Endothelial cell (in vitro differentiated cells): ENCODE measurements at regions not wholly inside any gene's neighbourhood (a gene's known extent, or its start where the extent isn't known, plus 50 kb on each side); places are given as distances from the start of the nearest gene placed in this dataset.

Experiments used
- DNase-seq: peaks from one replicate; pipeline ENCODE4 v3.0.0; 2021; ENCODE audit warnings: low spot score
- H3K27ac Mint-ChIP-seq: one replicate; pipeline ENCODE4 v1.8.0; 2021; ENCODE audit warnings: mixed read lengths, inconsistent platforms; ENCODE audit not compliant: unreplicated experiment
- H3K27me3 Mint-ChIP-seq: one replicate; pipeline ENCODE4 v1.8.0; 2021; ENCODE audit warnings: mild to moderate bottlenecking, moderate library complexity, mixed read lengths, inconsistent platforms; ENCODE audit not compliant: unreplicated experiment
- H3K36me3 Mint-ChIP-seq: one replicate; pipeline ENCODE4 v1.8.0; 2021; ENCODE audit warnings: mild to moderate bottlenecking, low read depth, mixed read lengths, inconsistent platforms; ENCODE audit not compliant: unreplicated experiment
- H3K4me1 Mint-ChIP-seq: one replicate; pipeline ENCODE4 v1.8.0; 2021; ENCODE audit warnings: mild to moderate bottlenecking, mixed read lengths, inconsistent platforms; ENCODE audit not compliant: unreplicated experiment
- H3K4me3 Mint-ChIP-seq: one replicate; pipeline ENCODE4 v1.8.0; 2021; ENCODE audit warnings: mild to moderate bottlenecking, mixed read lengths, inconsistent platforms; ENCODE audit not compliant: unreplicated experiment
- H3K9me3 Mint-ChIP-seq: one replicate; pipeline ENCODE4 v1.8.0; 2021; ENCODE audit warnings: mixed read lengths, inconsistent platforms; ENCODE audit not compliant: unreplicated experiment
- TF ChIP-seq, protein P1 (sequence below): fragments of 200-600 bp; sonication (generic); IDR thresholded peaks from one replicate; pipeline ENCODE4 v1.5.0; 2021; ENCODE audit warnings: antibody characterized with exemption; ENCODE audit not compliant: unreplicated experiment

GRCh38 chr16:86071611-86072240 is 172.8 kb downstream of the IRF8 start:
- Mint-ChIP-seq H3K4me1 (peaks cover 29% of the 10 kb centered on the region), H3K4me3 (no peak overlapping the region), H3K27me3 (peaks cover 7% of the 10 kb centered on the region), H3K36me3 (no peaks in the 10 kb centered on the region), H3K9me3 (no peaks in the 10 kb centered on the region), H3K27ac (no peak overlapping the region)
- TF ChIP-seq, protein P1, sequence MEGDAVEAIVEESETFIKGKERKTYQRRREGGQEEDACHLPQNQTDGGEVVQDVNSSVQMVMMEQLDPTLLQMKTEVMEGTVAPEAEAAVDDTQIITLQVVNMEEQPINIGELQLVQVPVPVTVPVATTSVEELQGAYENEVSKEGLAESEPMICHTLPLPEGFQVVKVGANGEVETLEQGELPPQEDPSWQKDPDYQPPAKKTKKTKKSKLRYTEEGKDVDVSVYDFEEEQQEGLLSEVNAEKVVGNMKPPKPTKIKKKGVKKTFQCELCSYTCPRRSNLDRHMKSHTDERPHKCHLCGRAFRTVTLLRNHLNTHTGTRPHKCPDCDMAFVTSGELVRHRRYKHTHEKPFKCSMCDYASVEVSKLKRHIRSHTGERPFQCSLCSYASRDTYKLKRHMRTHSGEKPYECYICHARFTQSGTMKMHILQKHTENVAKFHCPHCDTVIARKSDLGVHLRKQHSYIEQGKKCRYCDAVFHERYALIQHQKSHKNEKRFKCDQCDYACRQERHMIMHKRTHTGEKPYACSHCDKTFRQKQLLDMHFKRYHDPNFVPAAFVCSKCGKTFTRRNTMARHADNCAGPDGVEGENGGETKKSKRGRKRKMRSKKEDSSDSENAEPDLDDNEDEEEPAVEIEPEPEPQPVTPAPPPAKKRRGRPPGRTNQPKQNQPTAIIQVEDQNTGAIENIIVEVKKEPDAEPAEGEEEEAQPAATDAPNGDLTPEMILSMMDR: no peak
- no peak for DNase-seq

- no peaks in the 10 kb centered on the region for H3K9me3 Mint-ChIP-seq
These were observed 173.6 kb downstream of the IRF8 start for GRCh38 chr16:86072328-86073102.

DNA sequence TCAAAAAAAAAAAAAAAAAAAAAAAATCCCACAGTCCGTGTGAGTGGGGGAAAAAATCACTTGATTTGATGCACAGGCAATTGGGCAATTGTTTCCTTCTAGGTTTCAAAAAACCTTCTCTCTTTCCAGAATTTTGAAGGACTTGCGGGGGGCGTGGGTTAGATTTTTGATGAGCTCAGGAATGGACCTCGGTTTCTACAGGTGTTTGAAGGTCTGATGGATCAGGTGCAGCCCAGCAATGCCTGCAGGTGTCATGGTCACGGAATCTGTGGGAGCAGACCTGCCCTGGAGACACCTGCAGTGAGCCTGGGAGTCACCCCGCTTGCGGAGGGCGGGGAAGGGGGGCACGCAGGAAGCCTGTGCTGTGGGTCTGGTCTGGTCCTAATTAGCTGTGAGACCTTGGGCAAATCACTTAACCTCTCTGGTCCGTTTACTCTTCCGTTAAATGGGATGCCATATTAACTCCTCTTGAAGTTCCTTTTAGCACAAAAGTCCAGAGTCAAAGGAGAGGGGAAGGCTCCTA is 174.2 kb downstream of the IRF8 start:
- no peak overlapping the region for H3K4me3 Mint-ChIP-seq
- H3K9me3 Mint-ChIP-seq: no peaks in the 10 kb centered on the region
- TF ChIP-seq, protein P1: no peak
- no peak for DNase-seq
- H3K4me1 Mint-ChIP-seq: peaks cover 29% of the 10 kb centered on the region
- H3K27ac Mint-ChIP-seq: no peak overlapping the region
- H3K27me3 Mint-ChIP-seq: peaks cover 11% of the 10 kb centered on the region
- no peaks in the 10 kb centered on the region for H3K36me3 Mint-ChIP-seq

More at GRCh38 chr16:86072328-86073102, 173.6 kb downstream of the IRF8 start:
- peak; percentile 82 for DNase-seq
- TF ChIP-seq, protein P1: peak; percentile 87
- H3K4me3 Mint-ChIP-seq: no peak overlapping the region
- H3K27ac Mint-ChIP-seq: no peak overlapping the region
- H3K27me3 Mint-ChIP-seq: peaks cover 10% of the 10 kb centered on the region
- peaks cover 29% of the 10 kb centered on the region for H3K4me1 Mint-ChIP-seq
- H3K36me3 Mint-ChIP-seq: no peaks in the 10 kb centered on the region

DNA sequence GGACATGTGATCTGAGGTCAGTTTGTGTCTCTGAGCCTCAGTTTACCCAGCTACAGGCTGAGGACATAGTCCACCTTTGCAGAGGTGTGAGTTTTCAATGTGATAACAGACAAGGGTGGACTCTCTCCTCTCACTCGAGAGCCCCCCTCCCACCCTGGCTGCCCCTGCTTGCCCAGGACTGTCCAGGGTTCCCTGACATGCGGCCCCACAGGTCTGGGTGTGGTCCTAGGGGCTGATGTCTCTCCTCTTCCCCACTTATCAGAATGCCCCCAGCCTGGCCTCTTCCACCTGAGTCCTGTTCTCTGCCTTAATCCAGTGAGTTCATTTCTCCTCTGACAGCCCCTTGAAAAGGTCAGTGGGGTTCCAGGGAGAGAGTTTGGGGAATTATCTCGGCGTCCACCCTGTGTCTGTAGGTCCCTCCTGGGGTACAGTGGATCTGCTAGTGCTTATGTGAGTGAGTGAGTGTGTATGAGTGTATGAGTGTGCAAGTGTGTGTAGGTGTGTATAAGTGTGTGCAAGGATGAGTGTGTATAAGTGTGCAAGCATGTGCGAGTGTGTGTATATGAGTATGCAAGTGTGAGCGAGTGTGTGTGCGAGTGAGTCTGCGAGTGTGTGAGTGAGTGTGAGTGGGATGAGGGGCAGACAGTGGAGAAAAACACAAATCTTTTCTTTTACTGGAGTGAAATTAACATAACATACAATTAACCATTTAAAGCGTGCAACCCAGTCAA is 175.0 kb downstream of the IRF8 start:
- Mint-ChIP-seq H3K27me3 (peaks cover 11% of the 10 kb centered on the region), H3K4me1 (peaks cover 29% of the 10 kb centered on the region), H3K36me3 (no peaks in the 10 kb centered on the region), H3K27ac (peak overlapping the region; percentile 7), H3K9me3 (no peaks in the 10 kb centered on the region), H3K4me3 (no peak overlapping the region)
- DNase-seq: no peak
- TF ChIP-seq, protein P1: no peak
